HepG2 (cell line): ENCODE measurements at regions not wholly inside any gene's neighbourhood (a gene's known extent, or its start where the extent isn't known, plus 50 kb on each side); places are given as distances from the start of the nearest gene placed in this dataset.

Source experiments
- BRCA1 ChIP-seq: sonication (generic); formaldehyde crosslinking; IDR thresholded peaks from 2 replicates; pipeline ENCODE4 v1.4.0; 2020; ENCODE audit warnings: missing genetic modification reagents
- CREB1 ChIP-seq, 2 experiments: fragments of 450-650 bp in 1 of 2; IDR thresholded peaks; 2 replicates each; pipeline ENCODE4 v1.6.1; 2016 to 2017; ENCODE audit warnings: control low read depth in 1 of 2, mild to moderate bottlenecking in 1 of 2, missing compliant biosample characterization in 1 of 2, missing genetic modification characterization in 1 of 2
- FOXA1 ChIP-seq, 2 experiments: fragments of 450-650 bp in 1 of 2; sonication (generic) in 1 of 2; formaldehyde crosslinking in 1 of 2; IDR thresholded peaks; 2 replicates each; pipeline versions ENCODE4 v1.4.0 to v1.6.1; 2016 to 2020; ENCODE audit warnings: missing genetic modification reagents in 1 of 2
- KAT7 ChIP-seq: IDR thresholded peaks from 2 replicates; pipeline ENCODE4 v1.6.1; 2018; ENCODE audit warnings: borderline replicate concordance, missing compliant biosample characterization
- MTA3 ChIP-seq: sonication (generic); formaldehyde crosslinking; IDR thresholded peaks from 2 replicates; pipeline ENCODE4 v1.4.0; 2020; ENCODE audit warnings: missing genetic modification reagents
- STAG1 ChIP-seq: sonication (generic); formaldehyde crosslinking; IDR thresholded peaks from 2 replicates; pipeline ENCODE4 v1.4.0; 2020; ENCODE audit warnings: missing genetic modification reagents
- TF ChIP-seq, protein P1 (sequence below): sonication (generic); formaldehyde crosslinking; conservative IDR thresholded peaks from 2 replicates; pipeline ENCODE4 v1.4.0; 2020; ENCODE audit warnings: missing genetic modification reagents

DNA sequence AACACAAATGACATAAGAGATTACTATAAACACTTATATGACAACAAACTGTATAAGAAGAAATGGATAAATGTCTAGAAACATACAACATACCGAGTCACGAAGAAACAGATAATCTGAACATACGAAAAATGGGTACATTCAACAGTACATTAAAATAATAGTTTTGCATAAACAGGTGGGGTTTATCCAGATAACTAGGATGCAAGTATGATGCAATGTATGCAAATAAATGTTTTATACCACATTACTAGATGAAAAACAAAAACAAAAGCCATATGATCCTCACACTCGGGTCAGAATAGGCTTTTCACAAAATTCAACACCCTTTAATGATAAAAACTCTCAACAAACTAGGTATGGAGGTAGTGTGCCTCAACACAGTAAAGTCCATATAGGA, 1585.7 kb downstream of the BRINP3 start:
- TF ChIP-seq CREB1 (IDR thresholded peaks at IDR 0.05) (no peak), CREB1 (CRISPR knock-in tag; IDR thresholded peaks at IDR 0.05) (no peak), MTA3 (CRISPR knock-in tag) (no peak), BRCA1 (CRISPR knock-in tag) (no peak), KAT7 (no peak), FOXA1 (IDR thresholded peaks at IDR 0.05) (no peak), FOXA1 (CRISPR knock-in tag; IDR thresholded peaks at IDR 0.05) (no peak), STAG1 (CRISPR knock-in tag) (no peak)
- TF ChIP-seq, protein P1, sequence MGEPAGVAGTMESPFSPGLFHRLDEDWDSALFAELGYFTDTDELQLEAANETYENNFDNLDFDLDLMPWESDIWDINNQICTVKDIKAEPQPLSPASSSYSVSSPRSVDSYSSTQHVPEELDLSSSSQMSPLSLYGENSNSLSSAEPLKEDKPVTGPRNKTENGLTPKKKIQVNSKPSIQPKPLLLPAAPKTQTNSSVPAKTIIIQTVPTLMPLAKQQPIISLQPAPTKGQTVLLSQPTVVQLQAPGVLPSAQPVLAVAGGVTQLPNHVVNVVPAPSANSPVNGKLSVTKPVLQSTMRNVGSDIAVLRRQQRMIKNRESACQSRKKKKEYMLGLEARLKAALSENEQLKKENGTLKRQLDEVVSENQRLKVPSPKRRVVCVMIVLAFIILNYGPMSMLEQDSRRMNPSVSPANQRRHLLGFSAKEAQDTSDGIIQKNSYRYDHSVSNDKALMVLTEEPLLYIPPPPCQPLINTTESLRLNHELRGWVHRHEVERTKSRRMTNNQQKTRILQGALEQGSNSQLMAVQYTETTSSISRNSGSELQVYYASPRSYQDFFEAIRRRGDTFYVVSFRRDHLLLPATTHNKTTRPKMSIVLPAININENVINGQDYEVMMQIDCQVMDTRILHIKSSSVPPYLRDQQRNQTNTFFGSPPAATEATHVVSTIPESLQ (CRISPR knock-in tag), result no peak
